ENCODE measurements at regions not wholly inside any gene's neighbourhood (a gene's known extent, or its start where the extent isn't known, plus 50 kb on each side); places are given as distances from the start of the nearest gene placed in this dataset.

DNA sequence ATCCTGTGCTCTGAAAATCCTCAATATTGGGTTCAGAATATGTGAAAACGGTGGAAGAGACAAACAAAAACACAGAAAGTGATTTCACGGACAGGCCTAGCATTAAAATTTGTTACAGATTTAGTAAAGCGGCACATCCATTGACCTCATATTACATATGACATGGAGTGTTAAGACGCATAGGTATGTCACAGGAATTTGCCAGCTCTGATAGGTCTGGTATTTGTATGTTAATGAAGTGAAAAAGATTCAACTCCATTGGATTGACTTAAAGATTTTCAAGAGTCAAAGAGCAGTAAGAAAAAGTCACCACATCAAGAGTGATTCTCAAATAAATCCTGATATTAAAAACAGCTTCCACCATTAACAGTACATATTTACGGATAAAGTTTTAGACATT lies 396.5 kb upstream of the SEMA6A start:
- no peak for DNase-seq (ENCODE audit: low read depth, low spot score)

- no peak for DNase-seq (ENCODE audit: low read depth, low spot score)
Measured at GRCh38 chr5:116970318-116970717, 395.7 kb upstream of the SEMA6A start.

DNA sequence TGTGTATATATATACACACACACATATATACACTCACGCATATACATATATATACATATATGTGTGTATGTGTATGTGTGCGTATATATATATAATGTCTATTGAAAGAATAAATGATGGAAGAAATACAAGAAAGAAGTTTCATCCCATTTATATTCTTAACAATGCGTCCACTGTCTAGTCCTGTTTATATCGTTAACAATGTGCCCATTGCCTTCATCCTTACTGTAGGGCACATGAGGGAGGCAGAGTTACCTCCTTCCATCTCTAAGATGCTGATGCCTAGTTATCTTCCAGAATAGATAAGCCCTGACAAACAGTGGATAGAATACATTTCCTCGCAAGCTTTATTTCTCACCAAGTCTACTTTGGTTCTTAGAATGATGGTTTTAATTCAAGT lies 389.8 kb upstream of the SEMA6A start:
- no peak for DNase-seq (ENCODE audit: low read depth, low spot score)

- no peak for DNase-seq (ENCODE audit: low read depth, low spot score)
Measured at GRCh38 chr5:116961021-116961420, 386.4 kb upstream of the SEMA6A start.

DNA sequence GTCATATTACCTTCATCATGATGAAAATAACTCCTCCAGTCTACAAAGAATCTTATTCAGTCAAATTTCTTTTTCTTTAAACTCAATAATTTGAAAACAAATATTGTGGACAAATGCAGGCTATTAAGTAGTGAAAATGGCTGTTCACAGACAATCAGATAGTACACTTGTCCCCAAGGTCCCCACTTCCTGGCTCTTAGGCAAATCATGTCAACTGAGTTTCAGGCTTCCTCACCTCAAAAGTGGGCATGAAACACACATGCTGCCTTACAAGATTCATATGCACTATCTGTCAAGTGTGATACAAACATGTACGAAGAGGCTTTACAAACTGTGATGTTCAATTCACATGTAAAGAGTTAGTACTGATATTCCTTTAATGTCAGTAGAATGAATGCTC lies 385.2 kb upstream of the SEMA6A start:
- no peak for DNase-seq (ENCODE audit: low read depth, low spot score)

DNA sequence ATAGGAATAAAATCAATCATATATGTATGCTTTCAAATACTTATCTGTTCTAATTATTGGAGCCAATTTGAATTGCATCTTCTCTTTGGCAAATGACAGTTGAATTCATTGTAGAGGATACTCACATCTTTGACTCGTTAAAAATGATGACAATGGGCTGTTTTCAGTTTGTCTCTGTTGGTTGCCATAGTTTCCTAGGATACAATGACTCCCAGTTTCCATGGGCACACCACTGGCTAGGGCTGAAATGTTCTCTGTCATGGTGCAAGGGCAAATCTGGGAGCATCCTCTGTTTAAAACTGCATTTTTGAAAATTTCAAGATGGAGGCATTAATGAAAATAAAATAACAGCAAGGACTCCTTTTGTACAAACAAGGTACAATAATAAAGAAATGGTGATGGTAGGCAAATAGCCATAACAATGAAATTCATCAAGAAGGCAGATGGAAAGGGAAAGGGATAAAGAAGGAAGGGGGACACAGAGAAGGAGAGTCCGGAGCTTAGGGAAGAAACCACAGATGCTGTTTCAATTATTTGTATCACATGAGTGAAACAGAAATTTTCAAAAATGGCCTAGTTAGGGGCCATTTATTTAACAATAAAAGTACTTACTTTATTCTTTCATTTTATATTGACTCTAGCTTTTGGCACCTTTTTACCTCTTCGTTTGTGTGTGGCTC lies 378.8 kb upstream of the SEMA6A start:
- no peak for DNase-seq (ENCODE audit: low read depth, low spot score)

GRCh38 chr5:116951219-116951618 lies 376.6 kb upstream of the SEMA6A start:
- DNase-seq (ENCODE audit: low read depth, low spot score) = no peak

- peak; percentile 98 for DNase-seq (ENCODE audit: low read depth, low spot score)
Measured at GRCh38 chr5:116947691-116948528, 373.3 kb upstream of the SEMA6A start.

DNA sequence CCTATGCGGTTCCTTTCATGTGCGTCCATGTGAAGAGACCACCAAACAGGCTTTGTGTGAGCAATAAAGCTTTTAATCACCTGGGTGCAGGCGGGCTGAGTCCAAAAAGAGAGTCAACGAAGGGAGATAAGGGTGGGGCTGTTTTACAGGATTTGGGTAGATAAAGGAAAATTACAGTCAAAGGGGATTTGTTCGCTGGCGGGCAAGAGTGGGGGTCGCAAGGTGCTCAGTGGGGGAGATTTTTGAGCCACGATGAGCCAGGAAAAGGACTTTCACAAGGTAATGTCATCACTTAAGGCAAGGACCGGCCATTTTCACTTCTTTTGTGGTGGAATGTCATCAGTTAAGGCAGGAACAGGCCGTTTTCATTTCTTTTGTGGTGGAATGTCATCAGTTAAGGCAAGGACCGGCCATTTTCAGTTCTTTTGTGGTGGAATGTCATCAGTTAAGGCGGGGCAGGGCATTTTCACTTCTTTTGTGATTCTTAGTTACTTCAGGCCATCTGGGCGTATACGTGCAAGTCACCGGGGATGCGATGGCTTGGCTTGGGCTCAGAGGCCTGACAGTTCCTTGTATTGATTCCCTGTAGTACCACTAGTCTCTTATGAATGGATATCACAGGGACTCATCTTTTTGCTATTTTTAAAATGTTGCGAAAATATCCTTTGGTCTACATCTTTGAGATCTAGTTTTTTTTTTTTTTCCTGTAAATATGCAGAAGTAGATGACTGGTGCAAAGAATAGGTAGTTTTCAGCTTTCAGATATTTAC lies 371.2 kb upstream of the SEMA6A start:
- peak; percentile 88 for DNase-seq (ENCODE audit: low read depth, low spot score)

- DNase-seq (ENCODE audit: low read depth, low spot score) = peak; percentile 85
Measured at GRCh38 chr5:116944183-116944582, 369.6 kb upstream of the SEMA6A start.

DNA sequence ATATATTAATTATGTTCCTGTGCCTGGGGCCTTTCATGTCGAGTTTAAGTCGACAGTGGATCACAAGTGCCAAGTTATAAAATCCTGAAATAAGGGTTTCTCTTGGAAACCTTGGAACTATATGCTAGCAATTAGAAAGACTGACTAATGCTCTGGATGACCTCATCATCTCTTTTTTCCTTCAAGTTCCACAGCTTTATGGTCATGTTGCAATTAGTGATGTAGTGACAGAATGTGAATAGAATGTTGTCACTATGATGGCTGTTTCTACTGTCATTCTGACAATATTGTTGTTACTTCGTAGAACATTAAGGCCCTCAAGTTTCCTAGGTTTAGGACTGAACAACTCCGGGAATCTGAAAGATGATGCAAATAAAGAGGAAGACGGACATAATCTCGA lies 368.0 kb upstream of the SEMA6A start:
- DNase-seq (ENCODE audit: low read depth, low spot score) = no peak

DNA sequence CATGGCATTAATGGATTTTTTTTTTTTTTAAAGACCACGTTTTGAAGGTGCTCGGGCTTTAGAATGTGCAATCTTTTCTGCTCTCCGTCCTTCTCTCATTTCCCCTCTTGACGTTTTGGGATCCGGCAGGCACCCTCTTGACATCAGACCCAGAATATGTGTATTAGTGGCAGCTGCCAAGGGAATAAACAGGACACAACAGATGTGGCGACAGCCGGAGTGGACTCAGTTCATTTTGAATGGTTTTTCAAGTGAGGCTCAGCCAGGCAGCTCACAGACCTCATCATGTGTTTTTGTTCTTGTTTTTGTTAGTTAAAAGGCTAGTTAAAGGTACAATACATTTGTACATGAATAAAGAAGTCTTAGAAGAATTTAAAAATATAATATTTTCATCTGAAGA lies 365.0 kb upstream of the SEMA6A start:
- DNase-seq (ENCODE audit: low read depth, low spot score) = no peak

DNA sequence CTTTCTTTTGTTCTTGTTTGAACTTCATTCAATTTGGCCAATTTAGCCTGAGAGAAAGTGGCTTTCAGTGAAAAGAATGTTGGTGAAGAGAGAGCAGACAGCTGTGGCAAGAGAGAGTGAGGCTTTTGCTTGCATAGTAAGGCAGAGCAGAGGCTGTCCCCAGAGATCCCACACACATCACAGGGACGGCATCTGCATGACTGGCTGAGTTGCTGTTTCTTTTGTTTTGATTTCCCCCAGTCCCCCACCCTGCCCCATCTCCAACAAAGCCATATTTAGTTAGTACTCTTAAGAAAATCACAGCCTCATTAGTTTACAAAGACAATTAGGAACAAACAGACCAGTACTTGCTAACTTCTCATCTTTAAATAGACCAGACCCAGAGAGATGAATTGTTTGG lies 363.9 kb upstream of the SEMA6A start:
- DNase-seq (ENCODE audit: low read depth, low spot score) = peak; percentile 86

DNA sequence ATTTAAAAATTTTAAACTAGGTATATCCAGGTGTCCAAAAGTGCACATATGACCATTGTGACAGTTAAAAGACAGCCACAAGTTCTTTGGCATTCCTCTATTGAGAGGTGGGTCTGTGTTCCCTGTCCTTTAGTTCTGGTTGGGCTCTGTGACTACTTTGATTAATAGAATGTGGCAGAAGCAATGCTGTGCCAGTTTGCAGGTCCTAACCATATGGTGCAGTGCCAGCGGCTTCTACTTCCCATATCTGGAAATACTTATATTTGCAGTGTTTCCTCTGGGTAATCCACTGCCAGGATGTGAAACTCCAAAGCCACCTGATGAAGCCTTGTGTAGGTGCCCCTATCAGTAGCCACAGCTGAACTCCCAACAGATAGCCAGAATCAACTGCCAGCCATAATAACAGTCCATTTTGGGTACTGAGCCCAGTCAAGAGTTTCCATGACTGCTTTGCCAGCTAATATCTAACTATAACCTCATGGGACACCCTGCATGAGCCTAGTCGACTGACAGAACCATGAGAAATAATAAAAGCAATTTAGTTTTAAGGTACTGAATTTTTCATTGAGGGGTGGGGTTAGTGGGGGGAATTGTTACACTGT lies 361.0 kb upstream of the SEMA6A start:
- no peak for DNase-seq (ENCODE audit: low read depth, low spot score)

DNA sequence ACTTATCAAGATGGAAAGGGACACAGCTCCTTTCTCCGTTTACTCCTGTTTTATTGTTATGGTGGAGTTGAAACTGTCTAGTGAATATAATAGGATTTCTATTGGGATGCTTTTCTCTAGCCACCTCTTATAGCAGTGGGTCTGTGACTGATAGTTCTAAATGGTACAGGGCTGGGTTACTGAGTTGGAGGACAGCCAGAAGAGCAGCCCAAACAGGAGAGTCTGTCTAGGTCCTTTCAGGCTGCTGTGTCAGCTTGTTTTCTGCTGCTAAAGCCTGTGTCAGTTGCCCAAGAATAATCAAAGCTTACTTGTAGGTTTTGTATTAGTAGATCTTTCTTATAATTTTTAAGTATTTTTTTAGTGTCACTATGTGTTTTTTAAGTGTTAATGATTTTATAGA lies 356.0 kb upstream of the SEMA6A start:
- DNase-seq (ENCODE audit: low read depth, low spot score) = no peak

- DNase-seq (ENCODE audit: low read depth, low spot score) = peak; percentile 70
Measured at GRCh38 chr5:116923344-116923743, 348.7 kb upstream of the SEMA6A start.

DNA sequence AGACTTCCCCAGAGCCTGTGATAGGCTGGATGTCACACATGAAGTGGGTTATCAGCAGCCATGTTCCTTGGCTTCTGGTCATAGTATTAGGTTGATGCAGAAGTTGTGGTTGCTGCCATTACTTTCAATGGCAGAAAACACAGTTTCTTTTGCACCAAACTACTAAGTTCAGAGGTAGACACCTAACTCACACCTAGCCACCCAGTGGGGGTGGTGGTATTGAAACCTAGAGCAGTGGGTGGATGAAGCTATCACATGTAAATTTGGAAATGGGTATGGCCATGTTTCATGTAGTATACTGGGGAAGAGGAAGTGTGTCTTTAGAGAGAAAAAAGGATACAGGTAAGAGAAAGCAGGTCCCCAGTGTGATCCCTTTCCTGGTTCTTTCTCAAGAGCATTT lies 347.9 kb upstream of the SEMA6A start:
- DNase-seq (ENCODE audit: low read depth, low spot score) = no peak

DNA sequence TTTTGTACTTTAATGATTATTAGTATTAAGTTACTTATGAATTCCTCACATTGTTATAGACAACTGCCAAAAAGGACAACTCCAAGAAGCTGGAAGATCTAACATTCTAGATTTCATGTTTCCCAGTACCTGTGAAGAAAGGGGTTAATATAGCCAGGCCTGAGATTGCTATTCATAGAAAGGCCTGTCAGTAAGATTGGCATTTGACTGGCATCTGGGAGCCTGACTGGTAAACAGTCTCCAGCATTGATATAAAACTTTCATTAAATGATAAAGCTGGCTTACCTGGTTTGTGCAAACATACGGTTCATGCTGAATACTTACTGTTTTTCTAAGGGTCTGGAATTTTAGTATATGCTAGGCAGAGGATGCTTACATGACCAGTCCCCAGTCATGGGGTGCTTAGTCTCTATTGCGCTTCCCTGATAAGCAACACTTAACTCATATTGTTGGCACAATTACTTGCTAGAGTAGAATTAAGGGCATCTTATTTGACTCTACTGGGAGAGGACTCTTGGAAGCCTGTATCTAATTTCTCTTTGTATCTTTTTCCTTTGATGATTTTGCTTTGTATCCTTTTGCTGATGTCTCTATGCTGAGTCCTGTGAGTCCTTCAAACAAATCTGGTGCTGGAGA lies 340.4 kb upstream of the SEMA6A start:
- DNase-seq (ENCODE audit: low read depth, low spot score) = no peak

- DNase-seq (ENCODE audit: low read depth, low spot score) = no peak
Measured at GRCh38 chr5:116912221-116912620, 337.6 kb upstream of the SEMA6A start.

GRCh38 chr5:116911074-116911473 lies 336.5 kb upstream of the SEMA6A start:
- DNase-seq (ENCODE audit: low read depth, low spot score) = no peak

GRCh38 chr5:116908537-116908936 lies 333.9 kb upstream of the SEMA6A start:
- no peak for DNase-seq (ENCODE audit: low read depth, low spot score)

DNA sequence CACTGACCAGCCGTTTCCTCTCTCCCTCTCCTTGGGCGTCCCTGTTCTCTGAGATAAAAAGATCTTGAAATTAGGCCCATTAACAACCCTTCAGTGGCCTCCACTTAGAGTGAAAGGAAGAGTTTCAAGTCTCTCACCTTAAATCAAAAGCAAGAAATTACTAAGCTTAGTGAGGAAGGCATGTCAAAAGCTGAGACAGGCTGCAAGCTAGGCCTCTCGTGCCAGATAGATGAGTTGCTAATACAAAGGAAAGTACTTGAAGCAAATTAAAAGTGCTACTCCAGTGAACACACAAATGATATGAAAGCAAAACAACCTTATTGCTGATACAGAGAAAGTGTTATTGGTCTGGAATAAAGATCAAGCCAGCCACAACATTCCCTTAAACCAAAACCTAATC lies 331.3 kb upstream of the SEMA6A start:
- no peak for DNase-seq (ENCODE audit: low read depth, low spot score)

Measured in ELF-1 (cell line).